ENCODE measurements at regions not wholly inside any gene's neighbourhood (a gene's known extent, or its start where the extent isn't known, plus 50 kb on each side); places are given as distances from the start of the nearest gene placed in this dataset.

DNA sequence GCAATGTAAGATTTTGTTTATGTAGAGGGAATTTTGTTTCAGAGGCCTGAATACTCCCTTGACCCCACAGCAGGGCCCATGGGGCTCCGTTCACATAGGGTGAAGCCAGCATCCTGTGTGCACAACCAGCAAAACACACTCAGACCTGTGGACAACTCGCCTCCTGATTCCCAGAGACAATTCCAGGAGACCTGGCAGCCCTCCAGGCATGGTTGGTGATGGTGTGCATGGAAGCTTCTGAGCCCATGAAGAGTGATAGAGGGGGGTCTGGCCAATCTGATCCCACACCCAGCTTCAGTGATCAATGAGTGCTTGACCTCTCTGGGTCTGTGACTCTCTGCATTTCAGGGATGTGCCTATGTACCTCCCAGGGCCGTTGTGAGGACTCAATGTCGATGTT lies 91.0 kb upstream of the RAB6C start:
- TF ChIP-seq, protein P1, sequence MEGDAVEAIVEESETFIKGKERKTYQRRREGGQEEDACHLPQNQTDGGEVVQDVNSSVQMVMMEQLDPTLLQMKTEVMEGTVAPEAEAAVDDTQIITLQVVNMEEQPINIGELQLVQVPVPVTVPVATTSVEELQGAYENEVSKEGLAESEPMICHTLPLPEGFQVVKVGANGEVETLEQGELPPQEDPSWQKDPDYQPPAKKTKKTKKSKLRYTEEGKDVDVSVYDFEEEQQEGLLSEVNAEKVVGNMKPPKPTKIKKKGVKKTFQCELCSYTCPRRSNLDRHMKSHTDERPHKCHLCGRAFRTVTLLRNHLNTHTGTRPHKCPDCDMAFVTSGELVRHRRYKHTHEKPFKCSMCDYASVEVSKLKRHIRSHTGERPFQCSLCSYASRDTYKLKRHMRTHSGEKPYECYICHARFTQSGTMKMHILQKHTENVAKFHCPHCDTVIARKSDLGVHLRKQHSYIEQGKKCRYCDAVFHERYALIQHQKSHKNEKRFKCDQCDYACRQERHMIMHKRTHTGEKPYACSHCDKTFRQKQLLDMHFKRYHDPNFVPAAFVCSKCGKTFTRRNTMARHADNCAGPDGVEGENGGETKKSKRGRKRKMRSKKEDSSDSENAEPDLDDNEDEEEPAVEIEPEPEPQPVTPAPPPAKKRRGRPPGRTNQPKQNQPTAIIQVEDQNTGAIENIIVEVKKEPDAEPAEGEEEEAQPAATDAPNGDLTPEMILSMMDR (optimal IDR thresholded peaks at IDR 0.05 in 1 of 3, IDR thresholded peaks at IDR 0.05 in 1 of 3, conservative IDR thresholded peaks at IDR 0.05 in 1 of 3; ENCODE audit: extremely low read depth in 1 of 3, insufficient read depth in 2 of 3, low read length in 3 of 3), result no peak
- no peak for TF ChIP-seq EZH2 (IDR thresholded peaks at IDR 0.05; ENCODE audit: low read length)
